Liver (tissue), 8 donors: ENCODE measurements at regions not wholly inside any gene's neighbourhood (a gene's known extent, or its start where the extent isn't known, plus 50 kb on each side); places are given as distances from the start of the nearest gene placed in this dataset.
"Not testable (repeated sequence)": the region's sequence is repeated elsewhere in the genome, so short reads cannot be mapped to it uniquely, and the experiment has no call there.

Experiments
- DNase-seq: peaks from one replicate; pipeline ENCODE4 v3.0.0-alpha.2; 2017; ENCODE audit warnings: low spot score
- H3K27ac ChIP-seq, 2 donors: one replicate each; pipeline ENCODE4 v1.7.0; 2013; ENCODE audit warnings: inconsistent platforms in 2 of 2, low read length in 2 of 2, control low read depth in 1 of 2, low read depth in 1 of 2, mild to moderate bottlenecking in 1 of 2
- H3K27me3 ChIP-seq, 4 donors: one replicate each; pipeline versions ENCODE4 v1.6.1 to v1.7.0; 2013; ENCODE audit warnings: low read length in 3 of 4, inconsistent platforms in 1 of 4, mild to moderate bottlenecking in 1 of 4, moderate library complexity in 1 of 4; ENCODE audit not compliant: control insufficient read depth in 4 of 4, insufficient read depth in 4 of 4
- H3K36me3 ChIP-seq, 4 donors: one replicate each; pipeline versions ENCODE4 v1.6.1 to v1.7.0; 2013; ENCODE audit warnings: low read length in 3 of 4, mild to moderate bottlenecking in 3 of 4, low read depth in 1 of 4, moderate library complexity in 1 of 4; ENCODE audit not compliant: control insufficient read depth in 4 of 4, insufficient read depth in 3 of 4
- H3K4me1 ChIP-seq, 4 donors: one replicate each; pipeline versions ENCODE4 v1.6.1 to v1.7.0; 2013; ENCODE audit warnings: low read length in 3 of 4, mild to moderate bottlenecking in 3 of 4, moderate library complexity in 1 of 4; ENCODE audit not compliant: control insufficient read depth in 4 of 4, insufficient read depth in 4 of 4
- H3K4me3 ChIP-seq, 3 donors: one replicate each; pipeline versions ENCODE4 v1.6.1 to v1.7.0; 2013; ENCODE audit warnings: low read length in 3 of 3, control low read depth in 1 of 3, low read depth in 1 of 3, mild to moderate bottlenecking in 1 of 3
- H3K9ac ChIP-seq, 2 donors: one replicate each; pipeline ENCODE4 v1.7.0; 2013; ENCODE audit warnings: low read length in 2 of 2, mild to moderate bottlenecking in 2 of 2, moderate library complexity in 2 of 2, control low read depth in 1 of 2, low read depth in 1 of 2
- H3K9me3 ChIP-seq, 4 donors: one replicate each; pipeline versions ENCODE4 v1.6.1 to v1.7.0; 2013; ENCODE audit warnings: low read length in 3 of 4; ENCODE audit not compliant: control insufficient read depth in 4 of 4
- FOXA1 ChIP-seq: IDR thresholded peaks from 2 replicates; pipeline ENCODE4 v1.6.1; 2016; ENCODE audit warnings: antibody characterized with exemption
- FOXA2 ChIP-seq: IDR thresholded peaks from 2 replicates; pipeline ENCODE4 v1.6.1; 2016; ENCODE audit warnings: antibody characterized with exemption
- GABPA ChIP-seq, 2 donors: IDR thresholded peaks in 1 of 2; conservative IDR thresholded peaks in 1 of 2; 2 replicates each; pipeline ENCODE4 v1.6.1; 2016; ENCODE audit warnings: antibody characterized with exemption in 2 of 2, mild to moderate bottlenecking in 1 of 2, moderate library complexity in 1 of 2
- HNF4A ChIP-seq, 2 donors: conservative IDR thresholded peaks; 2 replicates each; pipeline ENCODE4 v1.6.1; 2016; ENCODE audit warnings: antibody characterized with exemption in 2 of 2, mild to moderate bottlenecking in 2 of 2
- HNF4G ChIP-seq: IDR thresholded peaks from 2 replicates; pipeline ENCODE4 v1.6.1; 2016; ENCODE audit warnings: antibody characterized with exemption
- JUND ChIP-seq, 2 donors: IDR thresholded peaks; 2 replicates each; pipeline ENCODE4 v1.6.1; 2016; ENCODE audit warnings: antibody characterized with exemption in 2 of 2
- RAD21 ChIP-seq, 2 donors: IDR thresholded peaks; 2 replicates each; pipeline ENCODE4 v1.6.1; 2016; ENCODE audit warnings: antibody characterized with exemption in 2 of 2, mild to moderate bottlenecking in 2 of 2
- RXRA ChIP-seq, 2 donors: IDR thresholded peaks; 2 replicates each; pipeline ENCODE4 v1.6.1; 2017 to 2018; ENCODE audit warnings: antibody characterized with exemption in 2 of 2, mild to moderate bottlenecking in 1 of 2
- SP1 ChIP-seq: IDR thresholded peaks from 2 replicates; pipeline ENCODE4 v1.6.1; 2018; ENCODE audit warnings: antibody characterized with exemption, mild to moderate bottlenecking
- TAF1 ChIP-seq: conservative IDR thresholded peaks from 2 replicates; pipeline ENCODE4 v1.6.1; 2016; ENCODE audit warnings: antibody characterized with exemption, mild to moderate bottlenecking
- YY1 ChIP-seq: IDR thresholded peaks from 2 replicates; pipeline ENCODE4 v1.6.1; 2016; ENCODE audit warnings: antibody characterized with exemption, mild to moderate bottlenecking
- WGBS: extraction: QIAGEN DNeasy Blood & Tissue Kit; methylation state at CpG from one replicate; pipeline ENCODE4 v1.1.7; 2013; 5-methylcytosine and 5-hydroxymethylcytosine counted together
- TF ChIP-seq, protein P1 (sequence below): fragments of 150-350 bp; IDR thresholded peaks from 2 replicates; pipeline ENCODE4 v1.5.1; 2017; ENCODE audit warnings: improper control_type of control experiment, low read depth, low read length; ENCODE audit not compliant: missing input control
- TF ChIP-seq, protein P2 (sequence below): IDR thresholded peaks from 2 replicates; pipeline ENCODE4 v1.6.1; 2016; ENCODE audit warnings: antibody characterized with exemption
- TF ChIP-seq, protein P3 (sequence below): IDR thresholded peaks from 2 replicates; pipeline ENCODE4 v1.6.1; 2016; ENCODE audit warnings: antibody characterized with exemption
- donor health status: healthy.
- donor health status: healthy.
- donor health status: healthy.
- donor health status: healthy.
- donor health status: healthy.

DNA sequence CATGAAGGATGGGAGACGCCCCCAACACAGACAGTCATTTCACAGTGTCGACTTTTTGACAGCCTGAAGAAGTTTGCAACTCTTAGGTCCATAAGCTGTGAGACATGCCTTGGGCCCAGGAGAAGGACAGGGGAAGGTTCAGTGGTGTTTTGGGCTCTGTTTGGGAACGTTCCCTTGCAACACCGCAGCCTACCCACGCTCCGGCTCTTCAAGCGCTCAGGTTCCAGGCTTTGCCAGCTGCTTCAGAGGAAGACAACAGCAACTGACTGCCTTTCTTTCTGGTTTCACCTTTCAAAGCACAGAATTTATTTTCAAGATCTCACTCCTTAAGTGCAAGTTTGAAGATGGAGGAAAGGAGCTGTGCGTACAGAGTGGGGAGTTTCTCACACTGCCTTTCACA, 575.8 kb upstream of the B3GAT1 start (continued):
- TF ChIP-seq, protein P1, sequence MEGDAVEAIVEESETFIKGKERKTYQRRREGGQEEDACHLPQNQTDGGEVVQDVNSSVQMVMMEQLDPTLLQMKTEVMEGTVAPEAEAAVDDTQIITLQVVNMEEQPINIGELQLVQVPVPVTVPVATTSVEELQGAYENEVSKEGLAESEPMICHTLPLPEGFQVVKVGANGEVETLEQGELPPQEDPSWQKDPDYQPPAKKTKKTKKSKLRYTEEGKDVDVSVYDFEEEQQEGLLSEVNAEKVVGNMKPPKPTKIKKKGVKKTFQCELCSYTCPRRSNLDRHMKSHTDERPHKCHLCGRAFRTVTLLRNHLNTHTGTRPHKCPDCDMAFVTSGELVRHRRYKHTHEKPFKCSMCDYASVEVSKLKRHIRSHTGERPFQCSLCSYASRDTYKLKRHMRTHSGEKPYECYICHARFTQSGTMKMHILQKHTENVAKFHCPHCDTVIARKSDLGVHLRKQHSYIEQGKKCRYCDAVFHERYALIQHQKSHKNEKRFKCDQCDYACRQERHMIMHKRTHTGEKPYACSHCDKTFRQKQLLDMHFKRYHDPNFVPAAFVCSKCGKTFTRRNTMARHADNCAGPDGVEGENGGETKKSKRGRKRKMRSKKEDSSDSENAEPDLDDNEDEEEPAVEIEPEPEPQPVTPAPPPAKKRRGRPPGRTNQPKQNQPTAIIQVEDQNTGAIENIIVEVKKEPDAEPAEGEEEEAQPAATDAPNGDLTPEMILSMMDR: no peak
- TF ChIP-seq FOXA2 (no peak), TAF1 (no peak), HNF4G (no peak), JUND (IDR thresholded peaks at IDR 0.05) (no peak), RAD21 (IDR thresholded peaks at IDR 0.05) (no peak), RXRA (IDR thresholded peaks at IDR 0.05) (no peak)
- TF ChIP-seq, protein P2, sequence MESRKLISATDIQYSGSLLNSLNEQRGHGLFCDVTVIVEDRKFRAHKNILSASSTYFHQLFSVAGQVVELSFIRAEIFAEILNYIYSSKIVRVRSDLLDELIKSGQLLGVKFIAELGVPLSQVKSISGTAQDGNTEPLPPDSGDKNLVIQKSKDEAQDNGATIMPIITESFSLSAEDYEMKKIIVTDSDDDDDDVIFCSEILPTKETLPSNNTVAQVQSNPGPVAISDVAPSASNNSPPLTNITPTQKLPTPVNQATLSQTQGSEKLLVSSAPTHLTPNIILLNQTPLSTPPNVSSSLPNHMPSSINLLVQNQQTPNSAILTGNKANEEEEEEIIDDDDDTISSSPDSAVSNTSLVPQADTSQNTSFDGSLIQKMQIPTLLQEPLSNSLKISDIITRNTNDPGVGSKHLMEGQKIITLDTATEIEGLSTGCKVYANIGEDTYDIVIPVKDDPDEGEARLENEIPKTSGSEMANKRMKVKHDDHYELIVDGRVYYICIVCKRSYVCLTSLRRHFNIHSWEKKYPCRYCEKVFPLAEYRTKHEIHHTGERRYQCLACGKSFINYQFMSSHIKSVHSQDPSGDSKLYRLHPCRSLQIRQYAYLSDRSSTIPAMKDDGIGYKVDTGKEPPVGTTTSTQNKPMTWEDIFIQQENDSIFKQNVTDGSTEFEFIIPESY: no peak
- TF ChIP-seq, protein P3, sequence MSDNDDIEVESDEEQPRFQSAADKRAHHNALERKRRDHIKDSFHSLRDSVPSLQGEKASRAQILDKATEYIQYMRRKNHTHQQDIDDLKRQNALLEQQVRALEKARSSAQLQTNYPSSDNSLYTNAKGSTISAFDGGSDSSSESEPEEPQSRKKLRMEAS: no peak

DNA sequence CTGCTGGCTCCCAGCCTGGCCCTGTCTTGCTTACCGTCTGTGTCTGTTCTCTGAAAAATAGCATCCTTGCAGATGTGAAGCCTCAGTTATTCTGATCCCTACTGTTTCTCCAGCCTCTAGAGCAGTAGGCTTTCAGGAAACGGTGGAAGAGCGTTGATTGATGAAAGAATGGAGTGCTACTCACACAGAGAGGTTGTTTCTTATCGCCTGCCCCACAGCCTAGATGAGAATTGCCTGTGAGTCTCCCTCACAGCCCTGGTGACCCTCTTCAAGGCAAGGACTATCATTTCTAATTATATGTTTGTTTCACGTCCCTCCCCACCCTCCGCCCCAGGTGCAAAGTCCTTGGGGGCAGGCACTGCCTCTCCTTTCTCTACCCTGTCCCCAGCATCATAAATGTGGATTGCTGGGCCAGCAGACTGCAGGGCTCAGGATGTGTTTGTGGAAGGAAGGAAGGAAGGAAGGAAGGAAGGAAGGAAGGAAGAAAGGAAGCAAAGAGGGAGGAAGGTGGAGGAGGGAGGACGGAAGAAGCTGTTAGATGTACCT, 575.3 kb upstream of the B3GAT1 start:
- Histone ChIP-seq H3K9me3 (no peaks in the 10 kb centered on the region), H3K9ac (no peak overlapping the region), H3K27ac (no peak overlapping the region), H3K36me3 (no peaks in the 10 kb centered on the region), H3K27me3 (peaks cover 0 to 3% (median 0%) of the 10 kb centered on the region in 4 donors), H3K4me3 (no peak overlapping the region), H3K4me1 (no peaks in the 10 kb centered on the region)
- no peak for TF ChIP-seq YY1
- no peak for TF ChIP-seq RXRA (IDR thresholded peaks at IDR 0.05)
- no peak for TF ChIP-seq FOXA1
- TF ChIP-seq FOXA2: no peak
- no peak for TF ChIP-seq GABPA (IDR thresholded peaks at IDR 0.05 in 1 of 2, conservative IDR thresholded peaks at IDR 0.05 in 1 of 2)
- no peak for TF ChIP-seq HNF4A (conservative IDR thresholded peaks at IDR 0.05)
- TF ChIP-seq, protein P3: no peak
- TF ChIP-seq SP1: no peak
- 52% methylated on average over 7 of the region's 7 CpGs for WGBS
- DNase-seq: no peak

DNA sequence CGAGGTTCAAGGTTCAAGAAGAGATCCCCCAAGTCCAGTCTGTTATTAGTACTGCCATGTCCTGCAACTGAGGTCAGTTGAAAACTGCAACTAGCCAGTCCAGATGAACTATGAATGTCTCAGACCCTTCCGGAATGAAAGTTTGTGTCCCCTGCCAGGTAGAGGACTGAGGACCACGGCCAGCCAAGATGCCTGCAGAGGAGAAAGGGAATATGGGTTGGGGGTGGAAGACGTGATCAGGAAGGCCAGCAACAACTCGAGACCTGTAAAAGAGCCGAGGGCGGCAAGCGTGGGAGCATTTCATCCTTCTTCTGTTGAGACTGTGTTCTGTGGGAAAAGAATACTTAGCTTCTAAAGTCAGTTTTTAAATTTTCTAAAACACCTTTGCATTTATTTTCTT, 572.4 kb upstream of the B3GAT1 start:
- H3K4me3 ChIP-seq: no peak overlapping the region
- no peak for DNase-seq
- no peaks in the 10 kb centered on the region for H3K36me3 ChIP-seq
- H3K9ac ChIP-seq: no peak overlapping the region
- WGBS: 78% methylated on average over 8 of the region's 8 CpGs
- no peaks in the 10 kb centered on the region for H3K9me3 ChIP-seq
- TF ChIP-seq, protein P3: no peak
- no peak for TF ChIP-seq GABPA (IDR thresholded peaks at IDR 0.05 in 1 of 2, conservative IDR thresholded peaks at IDR 0.05 in 1 of 2)
- peaks cover 0 to 3% (median 0%) of the 10 kb centered on the region in 4 donors for H3K27me3 ChIP-seq
- H3K27ac ChIP-seq: no peak overlapping the region
- no peaks in the 10 kb centered on the region for H3K4me1 ChIP-seq

DNA sequence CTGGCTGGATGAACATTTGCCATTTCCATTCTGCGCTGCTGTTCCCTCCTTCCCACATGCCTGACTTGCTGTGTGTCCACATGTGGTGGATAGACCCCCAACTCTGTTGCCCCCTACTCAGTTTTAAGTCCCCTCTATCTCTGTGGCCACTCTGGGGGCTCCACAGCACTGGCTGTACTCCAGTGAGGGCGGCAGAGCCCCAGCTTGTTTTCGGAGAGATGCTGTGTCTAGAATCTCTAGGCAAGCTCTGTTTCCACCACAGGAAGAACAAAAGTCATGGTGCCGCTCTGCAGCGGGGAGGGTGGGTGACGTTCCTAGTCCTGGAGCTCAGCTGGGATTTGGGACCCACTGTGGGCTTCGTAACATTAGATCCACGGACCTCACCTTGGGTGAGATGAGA, 570.4 kb upstream of the B3GAT1 start:
- H3K27ac ChIP-seq, H3K4me3 ChIP-seq, H3K36me3 ChIP-seq, H3K27me3 ChIP-seq, H3K4me1 ChIP-seq, H3K9me3 ChIP-seq, DNase-seq, H3K9ac ChIP-seq: not testable (repeated sequence)
- WGBS: 82% methylated on average over 8 of the region's 8 CpGs
